ENCODE measurements at regions not wholly inside any gene's neighbourhood (a gene's known extent, or its start where the extent isn't known, plus 50 kb on each side); places are given as distances from the start of the nearest gene placed in this dataset.

GRCh38 chr2:173761603-173762119 is 203.5 kb downstream of the SP3 start:
- no peak for DNase-seq (ENCODE audit: low read depth in 2 of 3, low spot score in 1 of 3)

- no peak for DNase-seq (ENCODE audit: low read depth in 2 of 3, low spot score in 1 of 3)
These were observed 203.0 kb downstream of the SP3 start for GRCh38 chr2:173762221-173762620.

GRCh38 chr2:173762864-173763263 is 202.3 kb downstream of the SP3 start:
- DNase-seq (ENCODE audit: low read depth in 2 of 3, low spot score in 1 of 3), result no peak

GRCh38 chr2:173763641-173764040 is 201.5 kb downstream of the SP3 start:
- no peak for DNase-seq (ENCODE audit: low read depth in 2 of 3, low spot score in 1 of 3)

- no peak for DNase-seq (ENCODE audit: low read depth in 2 of 3, low spot score in 1 of 3)
These were observed 201.1 kb downstream of the SP3 start for GRCh38 chr2:173764094-173764493.

- DNase-seq (ENCODE audit: low read depth in 2 of 3, low spot score in 1 of 3), result no peak
These were observed 198.5 kb downstream of the SP3 start for GRCh38 chr2:173766537-173767289.

- DNase-seq (ENCODE audit: low read depth in 2 of 3, low spot score in 1 of 3), result no peak
These were observed 194.1 kb downstream of the SP3 start for GRCh38 chr2:173770947-173771678.

- DNase-seq (ENCODE audit: low read depth in 2 of 3, low spot score in 1 of 3), result no peak
These were observed 193.0 kb downstream of the SP3 start for GRCh38 chr2:173772205-173772604.

- no peak for DNase-seq (ENCODE audit: low read depth in 2 of 3, low spot score in 1 of 3)
These were observed 192.1 kb downstream of the SP3 start for GRCh38 chr2:173773076-173773475.

GRCh38 chr2:173775440-173775839 is 189.7 kb downstream of the SP3 start:
- no peak for DNase-seq (ENCODE audit: low read depth in 2 of 3, low spot score in 1 of 3)

GRCh38 chr2:173782681-173783080 is 182.5 kb downstream of the SP3 start:
- DNase-seq (ENCODE audit: low read depth in 2 of 3, low spot score in 1 of 3), result no peak

- no peak for DNase-seq (ENCODE audit: low read depth in 2 of 3, low spot score in 1 of 3)
These were observed 181.8 kb downstream of the SP3 start for GRCh38 chr2:173783382-173783781.

- no peak for DNase-seq (ENCODE audit: low read depth in 2 of 3, low spot score in 1 of 3)
These were observed 179.4 kb downstream of the SP3 start for GRCh38 chr2:173785813-173786212.

- no peak for DNase-seq (ENCODE audit: low read depth in 2 of 3, low spot score in 1 of 3)
These were observed 173.7 kb downstream of the SP3 start for GRCh38 chr2:173791502-173791901.

- no peak for DNase-seq (ENCODE audit: low read depth in 2 of 3, low spot score in 1 of 3)
These were observed 173.0 kb downstream of the SP3 start for GRCh38 chr2:173792166-173792565.

GRCh38 chr2:173792741-173793140 is 172.4 kb downstream of the SP3 start:
- no peak for DNase-seq (ENCODE audit: low read depth in 2 of 3, low spot score in 1 of 3)

GRCh38 chr2:173793709-173794565 is 171.2 kb downstream of the SP3 start:
- no peak for DNase-seq (ENCODE audit: low read depth in 2 of 3, low spot score in 1 of 3)

- no peak for DNase-seq (ENCODE audit: low read depth in 2 of 3, low spot score in 1 of 3)
These were observed 167.4 kb downstream of the SP3 start for GRCh38 chr2:173797586-173798263.

GRCh38 chr2:173802518-173802917 is 162.7 kb downstream of the SP3 start:
- no peak for DNase-seq (ENCODE audit: low read depth in 2 of 3, low spot score in 1 of 3)

GRCh38 chr2:173803449-173803848 is 161.7 kb downstream of the SP3 start:
- no peak for DNase-seq (ENCODE audit: low read depth in 2 of 3, low spot score in 1 of 3)

GRCh38 chr2:173806761-173807160 is 158.4 kb downstream of the SP3 start:
- DNase-seq (ENCODE audit: low read depth in 2 of 3, low spot score in 1 of 3), result no peak

Measured in stimulated activated CD4-positive, alpha-beta T cell treated with anti-CD3 and anti-CD28 coated beads, Interleukin-12 subunit alpha, Interleukin-12 subunit beta, amount 100 ng/mL, for 48 hours (primary cell).